HCT116 (cell line): ENCODE measurements at regions not wholly inside any gene's neighbourhood (a gene's known extent, or its start where the extent isn't known, plus 50 kb on each side); places are given as distances from the start of the nearest gene placed in this dataset.

Source experiments
- ATAC-seq: fragments of 200-7000 bp; cut with Tn5 transposase; 2 replicates; pipeline ENCODE4 v1.9.1; 2020; ENCODE audit warnings: mild to moderate bottlenecking, moderate library complexity
- BruUV-seq: library from RNA; stranded (reverse); fragments of 400-500 nt; replicated peaks from 2 replicates; lab custom pipeline; 2021; lab: Mats Ljungman, UMichigan
- CTCF ChIA-PET: fragments of 300-600 bp; sonication (Branson Sonifier 250); formaldehyde crosslinking; loops from one replicate; lab custom pipeline; 2021; ENCODE audit warnings: antibody characterized with exemption; lab: Charles Lee
- POLR2A ChIA-PET: fragments of 300-600, 350-600 bp; sonication (Branson Sonifier 250); formaldehyde crosslinking; loops from one replicate; lab custom pipeline; 2021; ENCODE audit warnings: antibody characterized with exemption; lab: Charles Lee
- RAD21 ChIA-PET, 2 experiments: fragments of 300-600 bp; sonication (Branson Sonifier 250); formaldehyde crosslinking; loops; one replicate each; lab custom pipeline; 2023; ENCODE audit warnings: low total read pairs in 2 of 2; ENCODE audit not compliant: uncharacterized antibody in 2 of 2, unreplicated experiment in 2 of 2, low non-redundant PET in 1 of 2; lab: Charles Lee
- DNase-seq: peaks from one replicate; pipeline ENCODE4 v3.0.0-alpha.2; 2010; ENCODE audit warnings: low read depth, low spot score
- H2AFZ ChIP-seq: fragments of 200-600 bp; shearing (Covaris generic), sonication (generic); 2 replicates; pipeline ENCODE4 v1.6.1; 2017; ENCODE audit warnings: low read depth, mixed run types, mixed read lengths, antibody characterized with exemption, low read length; ENCODE audit not compliant: poor library complexity, severe bottlenecking
- H3K27ac ChIP-seq: 2 replicates; pipeline ENCODE4 v1.5.1; 2012; ENCODE audit warnings: low read depth, low read length
- H3K27me3 ChIP-seq: fragments of 200-600 bp; sonication (generic); 2 replicates; pipeline ENCODE4 v1.6.1; 2016; ENCODE audit warnings: mixed run types, low read length, mixed read lengths; ENCODE audit not compliant: insufficient read depth
- H3K36me3 ChIP-seq, 2 experiments: fragments of 200-500 bp in 1 of 2; fragments of 200-600 bp in 1 of 2; sonication (Bioruptor generic) in 1 of 2; sonication (generic) in 1 of 2; 2 replicates each; pipeline versions ENCODE4 v1.5.1 to v1.6.1; 2014 to 2016; ENCODE audit warnings: low read length in 2 of 2, inconsistent platforms in 1 of 2, mixed read lengths in 1 of 2, mixed run types in 1 of 2; ENCODE audit not compliant: insufficient read depth in 2 of 2, control insufficient read depth in 1 of 2
- H3K4me1 ChIP-seq, 2 experiments: fragments of 200-600 bp in 1 of 2; sonication (generic) in 1 of 2; 2 replicates each; pipeline versions ENCODE4 v1.5.1 to v1.6.1; 2012 to 2017; ENCODE audit warnings: low read length in 2 of 2, inconsistent platforms in 1 of 2, mild to moderate bottlenecking in 1 of 2, mixed read lengths in 1 of 2, mixed run types in 1 of 2, moderate library complexity in 1 of 2; ENCODE audit not compliant: insufficient read depth in 2 of 2, control insufficient read depth in 1 of 2
- H3K4me2 ChIP-seq: fragments of 200-600 bp; sonication (generic); 2 replicates; pipeline ENCODE4 v1.6.1; 2017; ENCODE audit warnings: mixed run types, low read length, mixed read lengths
- H3K4me3 ChIP-seq, 2 experiments: fragments of 200-600 bp in 1 of 2; sonication (generic) in 1 of 2; replicated peaks in 1 of 2; 2 replicates each; pipeline ENCODE4 v1.5.1; 2011 to 2016; ENCODE audit warnings: low read length in 2 of 2, control low read depth in 1 of 2, low read depth in 1 of 2, mild to moderate bottlenecking in 1 of 2, mixed read lengths in 1 of 2, mixed run types in 1 of 2
- H3K79me2 ChIP-seq: fragments of 200-600 bp; sonication (generic); 2 replicates; pipeline ENCODE4 v1.6.1; 2017; ENCODE audit warnings: mild to moderate bottlenecking, mixed run types, low read length, moderate library complexity, mixed read lengths; ENCODE audit not compliant: insufficient read depth
- H3K9ac ChIP-seq: fragments of 200-600 bp; sonication (generic); 2 replicates; pipeline ENCODE4 v1.6.1; 2016; ENCODE audit warnings: low read length, mixed read lengths
- H3K9me2 ChIP-seq: fragments of 200-600 bp; sonication (generic), shearing (Covaris generic); 2 replicates; pipeline ENCODE4 v1.6.1; 2017; ENCODE audit warnings: mixed run types, mild to moderate bottlenecking, moderate library complexity; ENCODE audit not compliant: insufficient read depth
- H3K9me3 ChIP-seq, 2 experiments: fragments of 200-500 bp in 1 of 2; fragments of 200-600 bp in 1 of 2; sonication (Bioruptor generic) in 1 of 2; sonication (generic) in 1 of 2; 2 replicates each; pipeline ENCODE4 v1.6.1; 2014 to 2017; ENCODE audit warnings: low read length in 2 of 2, mixed read lengths in 2 of 2, inconsistent platforms in 1 of 2, low read depth in 1 of 2, mild to moderate bottlenecking in 1 of 2, mixed run types in 1 of 2, moderate library complexity in 1 of 2; ENCODE audit not compliant: control insufficient read depth in 1 of 2, insufficient read depth in 1 of 2
- H4K20me1 ChIP-seq: fragments of 200-600 bp; sonication (generic), shearing (Covaris generic); 2 replicates; pipeline ENCODE4 v1.6.1; 2017; ENCODE audit warnings: mixed run types, mild to moderate bottlenecking, moderate library complexity; ENCODE audit not compliant: insufficient read depth
- EGR1 ChIP-seq: IDR thresholded peaks from 2 replicates; pipeline ENCODE4 v1.6.1; 2012; ENCODE audit warnings: low read depth
- EZH2phosphoT487 ChIP-seq: fragments of 200-600 bp; IDR thresholded peaks from 2 replicates; pipeline ENCODE4 v1.6.1; 2018; ENCODE audit warnings: antibody characterized with exemption, borderline replicate concordance
- MAX ChIP-seq: IDR thresholded peaks from 2 replicates; pipeline ENCODE4 v1.6.1; 2012
- POLR2A ChIP-seq: IDR thresholded peaks from 2 replicates; pipeline ENCODE4 v1.7.0; 2011; ENCODE audit warnings: borderline replicate concordance; ENCODE audit not compliant: insufficient read depth, insufficient read length; ENCODE audit errors: extremely low read depth
- POLR2AphosphoS5 ChIP-seq: IDR thresholded peaks from 2 replicates; pipeline ENCODE4 v1.6.1; 2011; ENCODE audit warnings: mild to moderate bottlenecking, low read depth, low read length, moderate library complexity
- REST ChIP-seq: IDR thresholded peaks from 2 replicates; pipeline ENCODE4 v1.6.1; 2012; ENCODE audit warnings: low read depth
- SIN3A ChIP-seq: IDR thresholded peaks from 2 replicates; pipeline ENCODE4 v1.6.1; 2012; ENCODE audit warnings: low read depth
- SRF ChIP-seq: IDR thresholded peaks from 2 replicates; pipeline ENCODE4 v1.6.1; 2012; ENCODE audit warnings: low read depth
- TCF7L2 ChIP-seq: IDR thresholded peaks from 2 replicates; pipeline ENCODE4 v1.7.0; 2011; ENCODE audit warnings: borderline replicate concordance, inconsistent platforms; ENCODE audit not compliant: insufficient read depth, insufficient read length; ENCODE audit errors: extremely low read depth
- YY1 ChIP-seq: IDR thresholded peaks from 2 replicates; pipeline ENCODE4 v1.6.1; 2011; ENCODE audit warnings: low read length, low read depth, moderate library complexity, mild to moderate bottlenecking; ENCODE audit not compliant: insufficient replicate concordance; ENCODE audit errors: extremely low read depth
- intact Hi-C: fragments of 100-400 bp; cut with micrococcal nuclease; formaldehyde crosslinking; loops from 2 replicates; pipeline ENCODE4 v1.10.0; 2022
- TF ChIP-seq, protein P1 (sequence below): IDR thresholded peaks from 2 replicates; pipeline ENCODE4 v1.6.1; 2012

DNA sequence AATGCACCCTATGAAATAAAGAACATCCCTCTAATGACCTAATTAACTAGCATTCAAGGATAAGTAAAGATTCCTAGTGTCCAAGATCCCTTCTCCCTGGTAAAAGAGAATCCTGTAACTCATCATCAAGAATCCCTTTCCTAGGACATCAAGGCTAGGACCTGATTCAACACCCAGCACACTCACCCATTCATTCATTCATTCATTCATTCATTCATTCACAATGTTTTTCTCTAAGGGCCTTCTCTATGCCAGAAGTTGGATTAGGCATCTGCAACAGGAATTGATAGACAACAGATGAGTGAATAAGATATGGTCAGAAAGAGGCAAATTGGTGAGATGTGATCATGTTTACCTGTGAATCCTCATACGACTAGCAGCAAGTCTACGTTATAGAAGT, 126.8 kb downstream of the OSR1 start:
- no TSS peak for BruUV-seq
- no peaks in the 10 kb centered on the region for H3K4me1 ChIP-seq
- intact Hi-C loops, result no loop called here
- H3K27ac ChIP-seq, result no peak overlapping the region
- no peaks in the 10 kb centered on the region for H3K9me3 ChIP-seq
- H3K36me3 ChIP-seq, result no peaks in the 10 kb centered on the region
- ATAC-seq (no peak), DNase-seq (no peak)
- no peak overlapping the region for H3K4me3 ChIP-seq
- no peaks in the 10 kb centered on the region for H3K9me2 ChIP-seq
- no peak overlapping the region for H2AFZ ChIP-seq
- no peak overlapping the region for H3K4me2 ChIP-seq
- H3K79me2 ChIP-seq, result no peaks in the 10 kb centered on the region
- TF ChIP-seq SIN3A, result no peak
- no peak for TF ChIP-seq REST
- no peak for TF ChIP-seq SRF
- no peak for TF ChIP-seq EZH2phosphoT487
- TF ChIP-seq MAX, result no peak
- TF ChIP-seq YY1, result no peak
- TF ChIP-seq POLR2AphosphoS5, result no peak
- TF ChIP-seq TCF7L2, result no peak
- TF ChIP-seq POLR2A, result no peak
- TF ChIP-seq, protein P1, sequence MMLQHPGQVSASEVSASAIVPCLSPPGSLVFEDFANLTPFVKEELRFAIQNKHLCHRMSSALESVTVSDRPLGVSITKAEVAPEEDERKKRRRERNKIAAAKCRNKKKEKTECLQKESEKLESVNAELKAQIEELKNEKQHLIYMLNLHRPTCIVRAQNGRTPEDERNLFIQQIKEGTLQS, result no peak
- no peak for TF ChIP-seq EGR1
- no peaks in the 10 kb centered on the region for H3K27me3 ChIP-seq
- POLR2A ChIA-PET, result no interaction called here
- RAD21 ChIA-PET, result no interaction called here
- no peak overlapping the region for H3K9ac ChIP-seq
- CTCF ChIA-PET, result no interaction called here
- no peaks in the 10 kb centered on the region for H4K20me1 ChIP-seq
